SK-N-SH treated with all-trans-retinoic acid at 6 μM for 48 hours (cell line): ENCODE measurements at regions not wholly inside any gene's neighbourhood (a gene's known extent, or its start where the extent isn't known, plus 50 kb on each side); places are given as distances from the start of the nearest gene placed in this dataset.

Source experiments
- ATAC-seq: fragments of 200-7000 bp; cut with Tn5 transposase; 3 replicates; pipeline ENCODE4 v1.9.1; 2020; ENCODE audit warnings: mild to moderate bottlenecking, moderate library complexity
- ESRRG ChIP-seq: fragments of 250-450 bp; sonication (Bioruptor Pico); IDR thresholded peaks from 2 replicates; pipeline ENCODE4 v1.6.1; 2021; ENCODE audit warnings: mild to moderate bottlenecking
- GLIS3 ChIP-seq: fragments of 250-450 bp; sonication (Bioruptor Pico); IDR thresholded peaks from 2 replicates; pipeline ENCODE4 v1.5.0; 2020; ENCODE audit warnings: mild to moderate bottlenecking, moderate library complexity
- ISL1 ChIP-seq: fragments of 250-450 bp; sonication (Bioruptor Pico); IDR thresholded peaks from 2 replicates; pipeline ENCODE4 v2.1.2; 2022; ENCODE audit warnings: mild to moderate bottlenecking, moderate library complexity
- OSR1 ChIP-seq: fragments of 250-450 bp; sonication (Bioruptor Pico); IDR thresholded peaks from 2 replicates; pipeline ENCODE4 v1.8.0; 2022; ENCODE audit warnings: moderate library complexity, mild to moderate bottlenecking, inconsistent platforms
- PPARA ChIP-seq: fragments of 250-450 bp; sonication (Bioruptor Pico); IDR thresholded peaks from 2 replicates; pipeline ENCODE4 v1.5.0; 2020; ENCODE audit warnings: mild to moderate bottlenecking, borderline replicate concordance
- RARB ChIP-seq: fragments of 250-450 bp; sonication (Bioruptor Pico); IDR thresholded peaks from 2 replicates; pipeline ENCODE4 v1.8.0; 2021; ENCODE audit warnings: mild to moderate bottlenecking, moderate library complexity
- TCF4 ChIP-seq: fragments of 250-450 bp; sonication (Bioruptor Pico); IDR thresholded peaks from 2 replicates; pipeline ENCODE4 v1.8.0; 2021; ENCODE audit warnings: mild to moderate bottlenecking, moderate library complexity, borderline replicate concordance
- ZC3H10 ChIP-seq: fragments of 250-450 bp; sonication (Bioruptor Pico); IDR thresholded peaks from 2 replicates; pipeline ENCODE4 v1.5.1; 2021; ENCODE audit warnings: mild to moderate bottlenecking, moderate library complexity
- ZFP3 ChIP-seq: fragments of 250-450 bp; sonication (Bioruptor Pico); IDR thresholded peaks from 2 replicates; pipeline ENCODE4 v1.5.0; 2020; ENCODE audit warnings: mild to moderate bottlenecking, moderate library complexity
- ZNF565 ChIP-seq: fragments of 450-650 bp; formaldehyde crosslinking; conservative IDR thresholded peaks from 2 replicates; pipeline ENCODE4 v1.5.0; 2020; ENCODE audit warnings: low read depth, mild to moderate bottlenecking, moderate library complexity
- ZNF70 ChIP-seq: fragments of 450-650 bp; formaldehyde crosslinking; IDR thresholded peaks from 2 replicates; pipeline ENCODE4 v1.5.0; 2020; ENCODE audit warnings: mild to moderate bottlenecking, moderate library complexity
- ZNF8 ChIP-seq: fragments of 450-650 bp; formaldehyde crosslinking; IDR thresholded peaks from 2 replicates; pipeline ENCODE4 v1.5.0; 2020; ENCODE audit warnings: mild to moderate bottlenecking, moderate library complexity
- TF ChIP-seq, protein P1 (sequence below): fragments of 250-450 bp; sonication (Bioruptor Pico); IDR thresholded peaks from 2 replicates; pipeline ENCODE4 v1.5.1; 2021; ENCODE audit warnings: mild to moderate bottlenecking, moderate library complexity
- TF ChIP-seq, protein P2 (sequence below): fragments of 250-450 bp; sonication (Bioruptor Pico); IDR thresholded peaks from 2 replicates; pipeline ENCODE4 v1.8.0; 2021; ENCODE audit warnings: low read depth, mild to moderate bottlenecking, moderate library complexity, borderline replicate concordance
- TF ChIP-seq, protein P3 (sequence below): fragments of 250-450 bp; sonication (Bioruptor Pico); IDR thresholded peaks from 2 replicates; pipeline ENCODE4 v1.8.0; 2020; ENCODE audit warnings: mild to moderate bottlenecking, moderate library complexity, borderline replicate concordance
- TF ChIP-seq, protein P4 (sequence below): fragments of 250-450 bp; sonication (Bioruptor Pico); IDR thresholded peaks from 2 replicates; pipeline ENCODE4 v1.5.1; 2020; ENCODE audit warnings: low read depth, mild to moderate bottlenecking, moderate library complexity

DNA sequence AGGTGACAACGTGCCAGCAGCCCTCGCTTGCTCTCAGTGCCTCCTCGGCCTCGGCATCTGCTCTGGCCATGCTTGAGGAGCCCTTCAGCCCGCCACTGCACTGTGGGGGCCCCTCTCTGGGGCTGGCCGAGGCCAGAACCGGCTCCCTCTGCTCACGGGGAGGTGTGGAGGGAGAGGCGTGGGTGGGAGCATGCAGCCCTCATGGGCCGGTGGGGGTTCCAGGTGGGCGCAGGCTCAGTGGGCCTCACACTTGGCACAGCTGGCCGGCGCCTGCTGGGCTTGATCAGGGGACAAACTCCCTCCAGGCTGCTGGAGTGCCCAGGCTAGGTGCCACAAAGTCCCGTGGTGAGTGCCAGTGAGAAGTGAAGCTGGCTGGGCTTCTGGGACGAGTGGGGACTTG, 566.6 kb upstream of the ID4 start:
- TF ChIP-seq TCF4 (CRISPR knock-in tag) = no peak
- TF ChIP-seq, protein P1, sequence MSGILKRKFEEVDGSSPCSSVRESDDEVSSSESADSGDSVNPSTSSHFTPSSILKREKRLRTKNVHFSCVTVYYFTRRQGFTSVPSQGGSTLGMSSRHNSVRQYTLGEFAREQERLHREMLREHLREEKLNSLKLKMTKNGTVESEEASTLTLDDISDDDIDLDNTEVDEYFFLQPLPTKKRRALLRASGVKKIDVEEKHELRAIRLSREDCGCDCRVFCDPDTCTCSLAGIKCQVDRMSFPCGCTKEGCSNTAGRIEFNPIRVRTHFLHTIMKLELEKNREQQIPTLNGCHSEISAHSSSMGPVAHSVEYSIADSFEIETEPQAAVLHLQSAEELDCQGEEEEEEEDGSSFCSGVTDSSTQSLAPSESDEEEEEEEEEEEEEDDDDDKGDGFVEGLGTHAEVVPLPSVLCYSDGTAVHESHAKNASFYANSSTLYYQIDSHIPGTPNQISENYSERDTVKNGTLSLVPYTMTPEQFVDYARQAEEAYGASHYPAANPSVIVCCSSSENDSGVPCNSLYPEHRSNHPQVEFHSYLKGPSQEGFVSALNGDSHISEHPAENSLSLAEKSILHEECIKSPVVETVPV (CRISPR knock-in tag) = no peak
- TF ChIP-seq, protein P2, sequence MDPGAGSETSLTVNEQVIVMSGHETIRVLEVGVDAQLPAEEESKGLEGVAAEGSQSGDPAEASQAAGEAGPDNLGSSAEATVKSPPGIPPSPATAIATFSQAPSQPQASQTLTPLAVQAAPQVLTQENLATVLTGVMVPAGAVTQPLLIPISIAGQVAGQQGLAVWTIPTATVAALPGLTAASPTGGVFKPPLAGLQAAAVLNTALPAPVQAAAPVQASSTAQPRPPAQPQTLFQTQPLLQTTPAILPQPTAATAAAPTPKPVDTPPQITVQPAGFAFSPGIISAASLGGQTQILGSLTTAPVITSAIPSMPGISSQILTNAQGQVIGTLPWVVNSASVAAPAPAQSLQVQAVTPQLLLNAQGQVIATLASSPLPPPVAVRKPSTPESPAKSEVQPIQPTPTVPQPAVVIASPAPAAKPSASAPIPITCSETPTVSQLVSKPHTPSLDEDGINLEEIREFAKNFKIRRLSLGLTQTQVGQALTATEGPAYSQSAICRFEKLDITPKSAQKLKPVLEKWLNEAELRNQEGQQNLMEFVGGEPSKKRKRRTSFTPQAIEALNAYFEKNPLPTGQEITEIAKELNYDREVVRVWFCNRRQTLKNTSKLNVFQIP (CRISPR knock-in tag) = no peak
- TF ChIP-seq RARB (CRISPR knock-in tag) = no peak
- TF ChIP-seq, protein P3, sequence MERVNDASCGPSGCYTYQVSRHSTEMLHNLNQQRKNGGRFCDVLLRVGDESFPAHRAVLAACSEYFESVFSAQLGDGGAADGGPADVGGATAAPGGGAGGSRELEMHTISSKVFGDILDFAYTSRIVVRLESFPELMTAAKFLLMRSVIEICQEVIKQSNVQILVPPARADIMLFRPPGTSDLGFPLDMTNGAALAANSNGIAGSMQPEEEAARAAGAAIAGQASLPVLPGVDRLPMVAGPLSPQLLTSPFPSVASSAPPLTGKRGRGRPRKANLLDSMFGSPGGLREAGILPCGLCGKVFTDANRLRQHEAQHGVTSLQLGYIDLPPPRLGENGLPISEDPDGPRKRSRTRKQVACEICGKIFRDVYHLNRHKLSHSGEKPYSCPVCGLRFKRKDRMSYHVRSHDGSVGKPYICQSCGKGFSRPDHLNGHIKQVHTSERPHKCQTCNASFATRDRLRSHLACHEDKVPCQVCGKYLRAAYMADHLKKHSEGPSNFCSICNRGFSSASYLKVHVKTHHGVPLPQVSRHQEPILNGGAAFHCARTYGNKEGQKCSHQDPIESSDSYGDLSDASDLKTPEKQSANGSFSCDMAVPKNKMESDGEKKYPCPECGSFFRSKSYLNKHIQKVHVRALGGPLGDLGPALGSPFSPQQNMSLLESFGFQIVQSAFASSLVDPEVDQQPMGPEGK (CRISPR knock-in tag) = no peak
- no peak for TF ChIP-seq ZNF8 (CRISPR knock-in tag)
- TF ChIP-seq, protein P4, sequence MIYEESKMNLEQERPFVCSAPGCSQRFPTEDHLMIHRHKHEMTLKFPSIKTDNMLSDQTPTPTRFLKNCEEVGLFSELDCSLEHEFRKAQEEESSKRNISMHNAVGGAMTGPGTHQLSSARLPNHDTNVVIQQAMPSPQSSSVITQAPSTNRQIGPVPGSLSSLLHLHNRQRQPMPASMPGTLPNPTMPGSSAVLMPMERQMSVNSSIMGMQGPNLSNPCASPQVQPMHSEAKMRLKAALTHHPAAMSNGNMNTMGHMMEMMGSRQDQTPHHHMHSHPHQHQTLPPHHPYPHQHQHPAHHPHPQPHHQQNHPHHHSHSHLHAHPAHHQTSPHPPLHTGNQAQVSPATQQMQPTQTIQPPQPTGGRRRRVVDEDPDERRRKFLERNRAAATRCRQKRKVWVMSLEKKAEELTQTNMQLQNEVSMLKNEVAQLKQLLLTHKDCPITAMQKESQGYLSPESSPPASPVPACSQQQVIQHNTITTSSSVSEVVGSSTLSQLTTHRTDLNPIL = no peak
- TF ChIP-seq ZC3H10 (CRISPR knock-in tag) = no peak
- no peak for TF ChIP-seq ISL1 (CRISPR knock-in tag)
- TF ChIP-seq ZFP3 (CRISPR knock-in tag) = no peak
- no peak for TF ChIP-seq GLIS3 (CRISPR knock-in tag)
- no peak for TF ChIP-seq ESRRG (CRISPR knock-in tag)
- no peak for ATAC-seq

DNA sequence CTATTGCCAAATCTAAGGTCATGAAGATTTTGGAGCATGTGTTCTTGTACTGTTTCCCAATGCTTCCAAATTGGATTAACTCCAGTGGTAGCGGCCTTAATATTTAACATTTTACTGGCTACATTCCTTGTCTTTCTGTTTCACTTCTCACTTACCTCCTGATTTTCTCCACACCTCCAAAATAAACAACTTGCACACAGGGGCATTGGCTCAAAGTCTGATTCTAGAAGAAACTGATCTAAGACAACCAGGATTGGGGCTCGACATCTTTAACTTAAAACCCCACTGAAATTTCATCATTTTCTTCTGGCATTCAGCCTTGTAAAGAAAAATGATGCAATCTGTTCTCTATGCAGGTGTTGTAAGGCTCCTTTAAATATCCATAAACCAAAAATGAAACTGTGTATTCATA, 557.9 kb upstream of the ID4 start:
- no peak for ATAC-seq
- TF ChIP-seq ESRRG (CRISPR knock-in tag) (no peak), PPARA (CRISPR knock-in tag) (no peak)

DNA sequence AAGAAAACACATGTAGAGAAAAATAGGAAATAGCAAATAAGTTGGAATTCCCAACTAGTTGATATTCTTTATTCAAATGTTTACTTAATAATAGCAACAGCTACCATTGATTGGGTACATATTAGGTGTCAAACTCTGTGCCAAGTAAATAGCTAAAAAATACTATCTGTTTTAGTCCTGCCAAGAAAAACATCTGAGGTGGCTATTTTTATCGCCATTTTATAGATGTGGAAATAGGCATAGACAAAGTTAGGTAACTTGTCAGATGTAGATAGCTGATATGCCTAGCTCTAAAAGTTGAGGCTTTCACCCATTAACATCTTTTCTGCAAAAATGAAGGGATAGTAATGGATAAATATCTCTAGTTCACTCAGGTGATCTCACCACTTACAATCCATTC, 549.2 kb upstream of the ID4 start:
- no peak for TF ChIP-seq ZNF70
- TF ChIP-seq, protein P2 (CRISPR knock-in tag) = no peak
- no peak for TF ChIP-seq TCF4 (CRISPR knock-in tag)
- TF ChIP-seq OSR1 = no peak
- no peak for TF ChIP-seq RARB (CRISPR knock-in tag)
- TF ChIP-seq ISL1 (CRISPR knock-in tag) = no peak
- TF ChIP-seq ESRRG (CRISPR knock-in tag) = no peak
- TF ChIP-seq, protein P1 (CRISPR knock-in tag) = no peak
- TF ChIP-seq, protein P3 (CRISPR knock-in tag) = no peak
- ATAC-seq = no peak

DNA sequence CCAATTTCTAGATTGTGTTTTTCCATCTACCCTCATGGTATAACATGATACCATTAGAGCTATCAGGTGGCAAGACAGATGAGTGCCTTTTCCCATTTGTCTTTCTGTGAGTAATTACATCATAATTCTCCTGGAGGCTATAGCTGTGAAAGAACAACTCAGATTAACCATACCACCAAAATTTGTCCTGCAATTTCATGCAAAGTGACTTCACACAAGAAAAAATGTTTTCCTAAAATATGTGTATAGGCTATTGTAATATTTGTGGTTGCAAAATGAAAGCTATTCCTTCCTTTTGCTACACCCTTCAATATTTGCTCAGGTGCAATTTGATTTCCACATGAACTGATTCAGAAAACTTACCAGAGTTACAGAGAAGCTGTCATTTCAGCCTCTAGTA, 547.7 kb upstream of the ID4 start:
- TF ChIP-seq ZNF70 = no peak
- TF ChIP-seq ESRRG (CRISPR knock-in tag) = no peak
- no peak for TF ChIP-seq TCF4 (CRISPR knock-in tag)
- no peak for TF ChIP-seq ISL1 (CRISPR knock-in tag)
- no peak for TF ChIP-seq ZNF8 (CRISPR knock-in tag)
- no peak for TF ChIP-seq ZNF565 (CRISPR knock-in tag)
- no peak for TF ChIP-seq PPARA (CRISPR knock-in tag)
- TF ChIP-seq, protein P3 (CRISPR knock-in tag) = no peak

More for the DNA sequence above, 547.7 kb upstream of the ID4 start:
- no peak for ATAC-seq
